ENCODE measurements at regions not wholly inside any gene's neighbourhood (a gene's known extent, or its start where the extent isn't known, plus 50 kb on each side); places are given as distances from the start of the nearest gene placed in this dataset.

GRCh38 chr16:79982361-79982760 is 381.8 kb upstream of the MAF start:
- ChIA-PET POLR2A (ENCODE audit: unreplicated experiment) (no interaction called here), CTCF (no interaction called here)
- Histone ChIP-seq H3K4me1 (replicated peaks; ENCODE audit: insufficient read depth) (no peaks in the 10 kb centered on the region), H3F3A (ENCODE audit: insufficient read depth, low read depth) (no peaks in the 10 kb centered on the region), H3K9me2 (ENCODE audit: insufficient read depth) (0 out of 2 replicates have a peak, but pooled peaks cover 1% of the 10 kb centered on the region), H3K4me3 (no peak overlapping the region), H3K9me3 (ENCODE audit: insufficient read depth, low read depth) (no peaks in the 10 kb centered on the region), H3K36me3 (ENCODE audit: low read depth) (no peaks in the 10 kb centered on the region), H2AFZ (no peak overlapping the region), H4K20me1 (ENCODE audit: insufficient read depth) (no peaks in the 10 kb centered on the region), H3K79me2 (ENCODE audit: low read depth) (no peaks in the 10 kb centered on the region), H3K27ac (no peak overlapping the region), H3K27me3 (ENCODE audit: insufficient read depth, low read depth) (peaks cover 7% of the 10 kb centered on the region; the same call in 1 of the 2 replicates), H3K4me2 (no peak overlapping the region)
- DNase-seq: no peak
- TF ChIP-seq EZH2 (IDR thresholded peaks at IDR 0.05; ENCODE audit: low read depth): no peak
- TF ChIP-seq CTCF (conservative IDR thresholded peaks at IDR 0.05): no peak
- no TSS peak for BruUV-seq (replicated peaks)
- intact Hi-C loops (cut with micrococcal nuclease; ENCODE audit: unreplicated experiment): no loop called here

DNA sequence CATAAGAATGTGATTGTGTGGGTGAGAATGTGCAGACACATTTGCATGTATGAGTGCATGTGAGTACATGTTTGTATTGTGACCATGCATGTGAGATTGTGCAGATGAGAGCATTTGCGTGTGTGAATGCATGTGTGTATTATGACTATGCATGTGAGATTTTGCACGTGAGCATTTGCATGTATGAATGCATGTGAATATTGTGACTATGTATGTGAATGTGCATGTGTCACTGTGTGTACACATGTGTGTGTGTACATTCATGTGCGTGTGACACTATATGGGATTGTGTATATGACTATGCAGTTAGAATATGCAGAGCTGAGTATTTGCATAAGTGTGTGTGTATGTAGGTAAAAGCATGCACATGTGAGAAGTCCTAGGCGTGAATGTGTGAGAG is 381.3 kb upstream of the MAF start:
- CTCF ChIA-PET: no interaction called here
- Histone ChIP-seq H4K20me1 (ENCODE audit: insufficient read depth) (no peaks in the 10 kb centered on the region), H3K4me2 (no peak overlapping the region), H3K9me2 (ENCODE audit: insufficient read depth) (no peaks in the 10 kb centered on the region), H2AFZ (no peak overlapping the region), H3K9me3 (ENCODE audit: insufficient read depth, low read depth) (no peaks in the 10 kb centered on the region; the same call in 1 of the 2 replicates), H3K27me3 (ENCODE audit: insufficient read depth, low read depth) (peaks cover 12% of the 10 kb centered on the region; the same call in 1 of the 2 replicates), H3K4me3 (no peak overlapping the region), H3K36me3 (ENCODE audit: low read depth) (no peaks in the 10 kb centered on the region), H3F3A (ENCODE audit: insufficient read depth, low read depth) (no peaks in the 10 kb centered on the region), H3K4me1 (replicated peaks; ENCODE audit: insufficient read depth) (no peaks in the 10 kb centered on the region), H3K27ac (no peak overlapping the region), H3K79me2 (ENCODE audit: low read depth) (no peaks in the 10 kb centered on the region)
- no TSS peak for BruUV-seq (replicated peaks)
- POLR2A ChIA-PET (ENCODE audit: unreplicated experiment): no interaction called here
- TF ChIP-seq CTCF (conservative IDR thresholded peaks at IDR 0.05): no peak
- no peak for TF ChIP-seq EZH2 (IDR thresholded peaks at IDR 0.05; ENCODE audit: low read depth)
- intact Hi-C loops (cut with micrococcal nuclease; ENCODE audit: unreplicated experiment): no loop called here
- no peak for DNase-seq

DNA sequence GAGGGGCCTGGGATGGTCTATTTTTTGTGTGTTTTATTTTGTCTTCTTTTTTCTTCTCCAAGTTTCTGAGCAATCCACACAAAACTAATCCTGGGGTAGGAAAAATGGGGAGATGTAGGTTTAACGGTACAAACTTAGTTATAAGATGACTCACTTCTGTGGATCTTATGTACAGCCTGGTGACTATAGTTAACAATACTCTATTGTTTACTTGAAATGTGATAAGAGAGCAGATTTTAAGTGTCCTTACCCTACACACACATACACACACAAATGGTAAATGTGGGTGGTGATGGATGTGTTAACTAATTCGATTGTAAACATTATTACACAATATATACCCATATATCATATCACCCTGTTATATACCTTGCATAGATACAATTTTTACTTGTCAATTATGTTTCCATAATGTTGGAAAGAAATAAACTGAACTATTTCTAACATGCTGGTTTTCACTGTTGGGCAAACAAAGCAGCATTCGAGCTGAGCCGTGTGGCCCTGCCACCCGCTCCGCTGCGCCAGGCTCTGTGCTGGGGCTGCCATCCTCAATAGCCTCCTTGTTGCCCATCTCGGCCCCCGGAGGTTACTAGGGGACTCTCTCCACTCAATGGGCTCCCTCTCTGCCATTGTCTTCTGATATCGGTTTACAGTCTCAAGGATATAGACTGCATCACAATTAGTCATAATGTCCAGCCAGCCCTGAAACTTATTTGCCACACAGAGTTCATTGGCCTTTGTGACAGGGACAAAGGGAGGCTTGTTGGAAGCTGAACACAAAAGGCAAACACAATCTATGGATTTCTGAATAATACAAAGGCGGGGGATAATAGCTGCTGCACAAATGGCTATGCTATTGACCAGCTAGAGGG is 380.3 kb upstream of the MAF start:
- Histone ChIP-seq H3K9me2 (ENCODE audit: insufficient read depth) (no peaks in the 10 kb centered on the region), H4K20me1 (ENCODE audit: insufficient read depth) (no peaks in the 10 kb centered on the region), H3K27ac (no peak overlapping the region), H3F3A (ENCODE audit: insufficient read depth, low read depth) (no peaks in the 10 kb centered on the region), H2AFZ (no peak overlapping the region), H3K4me3 (no peak overlapping the region), H3K79me2 (ENCODE audit: low read depth) (no peaks in the 10 kb centered on the region), H3K4me2 (no peak overlapping the region), H3K27me3 (ENCODE audit: insufficient read depth, low read depth) (peaks cover 12% of the 10 kb centered on the region; the same call in 1 of the 2 replicates), H3K9me3 (ENCODE audit: insufficient read depth, low read depth) (no peaks in the 10 kb centered on the region; the same call in 1 of the 2 replicates), H3K4me1 (replicated peaks; ENCODE audit: insufficient read depth) (no peaks in the 10 kb centered on the region), H3K36me3 (ENCODE audit: low read depth) (no peaks in the 10 kb centered on the region)
- TF ChIP-seq CTCF (conservative IDR thresholded peaks at IDR 0.05) (no peak), EZH2 (IDR thresholded peaks at IDR 0.05; ENCODE audit: low read depth) (no peak)
- ChIA-PET POLR2A (ENCODE audit: unreplicated experiment) (no interaction called here), CTCF (no interaction called here)
- intact Hi-C loops (cut with micrococcal nuclease; ENCODE audit: unreplicated experiment): no loop called here
- BruUV-seq (replicated peaks): no TSS peak
- DNase-seq: no peak

Measured in PC-9 (cell line).